Endodermal cell (in vitro differentiated cells): ENCODE measurements at regions not wholly inside any gene's neighbourhood (a gene's known extent, or its start where the extent isn't known, plus 50 kb on each side); places are given as distances from the start of the nearest gene placed in this dataset.

Experiments
- DNase-seq: peaks from one replicate; pipeline ENCODE4 v3.0.0-alpha.2; 2017
- H3K27ac ChIP-seq: 2 replicates; pipeline ENCODE4 v1.5.1; 2013; ENCODE audit warnings: mild to moderate bottlenecking, low read depth, low read length, moderate library complexity
- H3K27me3 ChIP-seq: 2 replicates; pipeline ENCODE4 v1.6.1; 2013; ENCODE audit warnings: mild to moderate bottlenecking, low read length, moderate library complexity; ENCODE audit not compliant: insufficient read depth, control insufficient read depth, poor library complexity, severe bottlenecking
- H3K36me3 ChIP-seq: 2 replicates; pipeline ENCODE4 v1.7.0; 2013; ENCODE audit warnings: mild to moderate bottlenecking, low read length, moderate library complexity; ENCODE audit not compliant: control insufficient read depth, insufficient read depth
- H3K4me1 ChIP-seq: one replicate; pipeline ENCODE4 v1.7.0; 2013; ENCODE audit warnings: low read length; ENCODE audit not compliant: control insufficient read depth, insufficient read depth
- H3K4me3 ChIP-seq: 2 replicates; pipeline ENCODE4 v1.5.1; 2013; ENCODE audit warnings: mild to moderate bottlenecking, low read length, moderate library complexity
- H3K9ac ChIP-seq: 2 replicates; pipeline ENCODE4 v1.6.1; 2013; ENCODE audit warnings: mild to moderate bottlenecking, low read length, moderate library complexity; ENCODE audit not compliant: poor library complexity, severe bottlenecking; ENCODE audit errors: extremely low read depth
- H3K9me3 ChIP-seq: 2 replicates; pipeline ENCODE4 v1.6.1; 2013; ENCODE audit warnings: mild to moderate bottlenecking, low read length, moderate library complexity; ENCODE audit not compliant: control insufficient read depth
- H3K27ac Mint-ChIP-seq: 2 replicates; pipeline ENCODE4 v1.8.0; 2020; ENCODE audit warnings: mixed read lengths
- H3K27me3 Mint-ChIP-seq: 2 replicates; pipeline ENCODE4 v1.8.0; 2021; ENCODE audit warnings: mild to moderate bottlenecking, mixed read lengths; ENCODE audit not compliant: insufficient read depth
- H3K36me3 Mint-ChIP-seq: 2 replicates; pipeline ENCODE4 v1.8.0; 2020; ENCODE audit warnings: low read depth, mixed read lengths
- H3K4me1 Mint-ChIP-seq: 2 replicates; pipeline ENCODE4 v1.8.0; 2020; ENCODE audit warnings: mixed read lengths
- H3K4me3 Mint-ChIP-seq: 2 replicates; pipeline ENCODE4 v1.8.0; 2020; ENCODE audit warnings: mild to moderate bottlenecking, moderate library complexity, mixed read lengths
- H3K9me3 Mint-ChIP-seq: 2 replicates; pipeline ENCODE4 v1.8.0; 2020; ENCODE audit warnings: mild to moderate bottlenecking, mixed read lengths
- CTCF ChIP-seq: fragments of 200-600 bp; sonication (generic); conservative IDR thresholded peaks from 2 replicates; pipeline ENCODE4 v1.5.0; 2021; ENCODE audit warnings: antibody characterized with exemption, mild to moderate bottlenecking
- WGBS, 2 experiments: methylation state at CpG; one replicate each; pipeline versions ENCODE4 v1.1.5 to v1.1.7; 2013; ENCODE audit warnings: missing lambda C conversion rate in 2 of 2, mixed read lengths in 1 of 2; ENCODE audit not compliant: insufficient coverage in 1 of 2, insufficient read length in 1 of 2; 5-methylcytosine and 5-hydroxymethylcytosine counted together

GRCh38 chr5:159671886-159672285, 244.4 kb upstream of the ADRA1B start:
- Histone ChIP-seq H3K27me3 (no peaks in the 10 kb centered on the region), H3K4me3 (no peak overlapping the region), H3K9ac (no peak overlapping the region), H3K27ac (no peak overlapping the region), H3K4me1 (no peaks in the 10 kb centered on the region), H3K9me3 (no peaks in the 10 kb centered on the region), H3K36me3 (no peaks in the 10 kb centered on the region)
- H3K4me3 Mint-ChIP-seq: no peak overlapping the region
- peaks cover 13% of the 10 kb centered on the region for H3K9me3 Mint-ChIP-seq
- H3K36me3 Mint-ChIP-seq: no peaks in the 10 kb centered on the region
- TF ChIP-seq CTCF: no peak
- no peak for DNase-seq
- H3K4me1 Mint-ChIP-seq: no peaks in the 10 kb centered on the region
- H3K27me3 Mint-ChIP-seq: peaks cover 2% of the 10 kb centered on the region
- no peak overlapping the region for H3K27ac Mint-ChIP-seq

- Mint-ChIP-seq H3K4me1 (no peaks in the 10 kb centered on the region), H3K4me3 (no peak overlapping the region), H3K9me3 (peaks cover 18% of the 10 kb centered on the region), H3K27ac (no peak overlapping the region), H3K36me3 (no peaks in the 10 kb centered on the region), H3K27me3 (peaks cover 2% of the 10 kb centered on the region)
- Histone ChIP-seq H3K9ac (no peak overlapping the region), H3K27ac (no peak overlapping the region), H3K4me1 (no peaks in the 10 kb centered on the region), H3K9me3 (no peaks in the 10 kb centered on the region), H3K27me3 (no peaks in the 10 kb centered on the region), H3K4me3 (no peak overlapping the region), H3K36me3 (no peaks in the 10 kb centered on the region)
- WGBS, 2 experiments: 80 to 90% methylated on average over 1 to 2 of the region's 2 CpGs
- TF ChIP-seq CTCF: no peak
- no peak for DNase-seq
Measured at GRCh38 chr5:159673538-159673937, 242.7 kb upstream of the ADRA1B start.

- Histone ChIP-seq H3K4me3 (no peak overlapping the region), H3K9ac (no peak overlapping the region), H3K36me3 (no peaks in the 10 kb centered on the region), H3K9me3 (peaks cover 33% of the 10 kb centered on the region), H3K4me1 (no peaks in the 10 kb centered on the region), H3K27me3 (no peaks in the 10 kb centered on the region), H3K27ac (no peak overlapping the region)
- DNase-seq: no peak
- no peaks in the 10 kb centered on the region for H3K4me1 Mint-ChIP-seq
- no peak overlapping the region for H3K27ac Mint-ChIP-seq
- H3K4me3 Mint-ChIP-seq: no peak overlapping the region
- TF ChIP-seq CTCF: no peak
- peaks cover 49% of the 10 kb centered on the region for H3K9me3 Mint-ChIP-seq
- H3K27me3 Mint-ChIP-seq: peaks cover 2% of the 10 kb centered on the region
- peaks cover 6% of the 10 kb centered on the region for H3K36me3 Mint-ChIP-seq
- 43 to 46% methylated on average over 1 of the region's 1 CpG for WGBS, 2 experiments
Measured at GRCh38 chr5:159678657-159679392, 237.5 kb upstream of the ADRA1B start.
